ENCODE measurements at regions not wholly inside any gene's neighbourhood (a gene's known extent, or its start where the extent isn't known, plus 50 kb on each side); places are given as distances from the start of the nearest gene placed in this dataset.
"Not testable (repeated sequence)": the region's sequence is repeated elsewhere in the genome, so short reads cannot be mapped to it uniquely, and the experiment has no call there.

DNA sequence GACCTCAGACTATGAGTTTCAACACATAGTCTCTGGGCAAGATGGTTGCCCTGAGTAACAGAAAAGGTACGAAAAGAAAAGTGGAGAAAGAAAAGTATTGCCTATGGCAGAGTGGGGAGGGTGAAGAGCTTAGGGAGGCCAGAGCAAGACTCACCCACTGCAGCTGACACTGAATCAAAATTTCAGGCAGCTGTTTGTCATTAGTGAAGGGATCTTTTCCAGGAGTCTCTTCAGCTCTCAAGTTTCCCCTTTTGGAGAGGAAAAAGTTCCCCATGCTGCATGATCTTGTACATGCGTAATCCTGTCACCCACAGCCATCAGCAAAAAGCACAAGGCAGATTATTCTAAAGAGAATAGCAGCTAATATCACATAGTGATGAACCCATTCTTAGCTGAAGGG is 616.9 kb upstream of the GBE1 start:
- no peak for DNase-seq

DNA sequence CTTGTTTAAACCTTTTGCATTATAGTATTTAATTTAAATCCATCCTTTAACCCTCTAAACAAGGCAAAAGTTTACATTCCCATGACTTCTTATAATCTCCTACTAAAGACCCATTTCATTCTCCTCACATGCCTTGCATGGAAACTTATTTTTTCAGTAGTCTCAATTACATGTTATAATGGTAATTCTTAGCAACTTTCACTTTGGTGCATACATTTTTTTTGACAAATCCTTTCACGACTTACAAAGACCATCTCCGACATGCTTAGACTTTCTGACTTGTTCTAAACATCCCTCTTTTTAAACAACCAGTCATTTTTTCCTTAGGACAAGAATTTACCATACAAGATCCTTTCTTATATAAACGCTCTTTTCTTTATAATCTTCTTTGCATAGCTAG is 615.4 kb upstream of the GBE1 start:
- no peak for DNase-seq

DNA sequence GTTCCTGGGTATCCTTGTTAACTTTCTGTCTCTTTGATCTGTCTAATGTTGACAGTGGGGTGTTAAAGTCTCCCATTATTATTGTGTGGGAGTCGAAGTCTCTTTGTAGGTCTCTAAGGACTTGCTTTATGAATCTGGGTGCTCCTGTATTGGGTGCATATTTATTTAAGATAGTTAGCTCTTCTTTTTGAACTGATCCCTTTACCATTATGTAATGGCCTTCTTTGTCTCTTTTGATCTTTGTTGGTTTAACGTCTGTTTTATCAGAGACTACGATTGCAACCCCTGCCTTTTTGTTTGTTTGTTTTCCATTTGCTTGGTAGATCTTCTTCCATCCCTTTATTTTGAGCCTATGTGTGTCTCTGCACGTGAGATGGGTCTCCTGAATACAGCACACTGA is 612.4 kb upstream of the GBE1 start:
- DNase-seq: not testable (repeated sequence)

DNA sequence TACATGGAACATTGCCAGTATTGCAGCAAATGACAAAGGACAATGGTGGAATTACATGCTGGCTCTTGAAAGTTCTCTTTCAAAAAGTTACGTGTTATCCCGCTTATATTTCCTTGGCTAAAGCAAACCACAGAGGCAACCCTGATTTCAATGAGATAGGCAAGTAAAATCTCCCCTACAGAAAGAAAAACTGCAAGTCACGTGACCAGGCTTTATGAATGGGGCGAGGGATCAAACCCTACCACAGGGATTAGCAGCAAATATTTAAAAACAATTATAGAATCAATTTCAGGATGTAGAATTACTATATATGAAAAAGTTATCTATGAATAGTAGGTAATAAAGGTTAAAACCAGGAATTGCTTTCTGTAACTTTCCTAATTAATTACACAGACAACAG is 603.4 kb upstream of the GBE1 start:
- no peak for DNase-seq

DNA sequence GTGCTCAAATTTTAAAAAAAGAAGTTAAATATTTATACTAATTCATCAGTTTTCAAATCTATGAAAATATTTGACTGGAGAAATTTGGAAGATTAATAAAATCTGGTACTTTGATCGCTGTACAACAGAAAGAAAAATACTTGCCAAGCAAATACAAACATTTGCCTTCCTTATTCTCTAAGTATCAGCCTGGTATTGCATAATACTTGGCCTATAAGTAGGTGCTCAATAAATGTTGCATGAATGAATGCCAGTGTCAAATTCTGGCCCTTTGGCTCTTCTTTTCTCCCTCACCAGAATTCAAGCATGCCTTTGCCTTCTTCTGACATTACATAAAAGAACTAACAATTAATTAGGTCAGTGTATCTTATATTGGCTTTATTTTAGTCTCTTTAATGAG is 601.7 kb upstream of the GBE1 start:
- DNase-seq: no peak

DNA sequence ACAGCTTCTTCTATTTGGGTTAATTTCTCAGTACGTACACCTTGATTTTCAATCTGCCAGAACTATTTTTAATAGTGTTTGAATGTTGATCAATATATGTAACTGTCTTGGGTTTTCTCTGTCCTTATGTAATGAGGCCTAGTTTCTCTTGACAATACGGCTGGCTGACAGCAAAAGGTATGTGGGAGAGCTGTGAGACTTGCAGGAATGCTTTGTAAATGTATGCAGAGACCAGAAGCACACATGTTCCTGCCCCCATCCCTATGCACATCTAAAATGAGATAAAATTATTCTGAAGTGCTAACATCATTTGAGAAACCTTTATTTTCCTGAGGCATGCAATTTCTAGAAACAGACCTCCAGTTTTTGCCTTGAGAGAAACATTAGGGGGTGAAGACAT is 593.8 kb upstream of the GBE1 start:
- DNase-seq: no peak

DNA sequence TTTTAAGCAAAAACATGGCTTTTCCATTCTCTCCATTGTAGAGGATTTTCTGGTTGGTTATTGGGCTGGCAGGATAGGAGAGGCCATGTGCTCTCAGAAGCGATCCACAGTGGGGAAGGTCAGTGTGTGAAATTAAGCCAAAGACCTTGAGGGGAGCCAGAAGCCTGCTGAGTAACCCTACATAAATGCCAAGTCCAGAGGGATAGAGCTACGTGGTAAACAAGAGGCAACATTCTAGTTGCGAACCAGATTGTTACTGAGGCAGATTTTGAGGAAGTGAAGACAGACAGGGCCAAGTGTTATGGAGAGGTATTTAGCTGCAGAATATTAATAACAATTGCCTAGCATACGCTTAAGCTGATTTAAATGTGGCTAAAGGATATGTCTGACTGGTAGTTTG is 592.8 kb upstream of the GBE1 start:
- DNase-seq: no peak

DNA sequence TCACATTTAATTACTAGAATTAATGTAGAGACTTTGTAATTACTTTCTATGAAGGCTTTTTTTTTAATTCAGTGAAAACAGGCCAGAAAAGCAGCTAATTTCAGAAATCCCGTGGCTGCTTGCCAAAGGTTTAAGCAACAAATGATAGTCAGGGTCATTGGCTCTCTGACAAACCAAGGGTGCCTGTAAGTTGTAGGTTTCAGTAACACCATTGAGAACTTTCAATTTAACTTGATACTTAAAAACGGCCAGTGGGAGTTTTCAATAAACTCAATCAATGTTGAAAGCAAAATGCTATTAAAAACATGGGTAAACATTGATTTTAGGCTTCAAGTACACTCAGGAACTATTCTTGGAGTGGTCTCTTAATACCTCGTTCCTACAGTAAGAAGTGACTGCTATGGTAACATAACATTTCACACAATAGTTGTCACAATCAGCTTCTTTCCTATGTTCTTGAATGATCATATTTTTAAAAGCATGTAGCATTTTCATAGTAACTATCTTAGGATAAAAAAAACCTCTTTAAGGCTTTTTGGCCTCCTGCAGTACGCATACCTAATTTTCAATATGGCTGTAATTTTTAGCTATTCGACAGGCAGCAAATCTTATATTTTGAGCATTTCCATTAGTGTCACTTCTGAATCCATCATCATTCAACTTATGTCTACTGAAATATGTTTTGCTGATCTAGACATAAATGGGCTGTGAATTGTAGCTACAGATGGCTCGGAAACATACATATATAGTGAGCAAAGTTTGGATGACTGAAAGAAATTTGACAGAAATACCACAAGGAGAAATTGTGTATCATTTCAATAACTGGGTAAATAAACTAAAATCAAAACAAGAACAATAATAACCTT is 592.1 kb upstream of the GBE1 start:
- DNase-seq: no peak

DNA sequence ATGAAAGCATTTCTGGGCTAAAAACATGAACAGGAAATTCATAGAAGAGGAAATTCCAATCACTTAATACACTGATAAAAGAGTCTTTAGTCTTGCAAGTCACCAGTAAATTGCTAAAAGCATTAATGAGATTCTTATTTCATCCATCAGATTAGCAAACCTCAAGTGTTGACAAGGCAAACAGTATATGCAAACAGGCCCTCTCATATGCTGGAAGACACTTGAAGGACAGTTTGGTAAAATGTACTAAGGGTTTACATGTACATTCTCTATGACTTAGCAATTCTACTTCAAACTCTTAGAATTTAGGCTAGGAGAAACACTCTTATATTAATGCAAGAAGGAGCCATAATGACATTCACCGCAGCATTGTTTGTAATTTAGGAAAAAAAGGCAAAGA is 586.1 kb upstream of the GBE1 start:
- no peak for DNase-seq

DNA sequence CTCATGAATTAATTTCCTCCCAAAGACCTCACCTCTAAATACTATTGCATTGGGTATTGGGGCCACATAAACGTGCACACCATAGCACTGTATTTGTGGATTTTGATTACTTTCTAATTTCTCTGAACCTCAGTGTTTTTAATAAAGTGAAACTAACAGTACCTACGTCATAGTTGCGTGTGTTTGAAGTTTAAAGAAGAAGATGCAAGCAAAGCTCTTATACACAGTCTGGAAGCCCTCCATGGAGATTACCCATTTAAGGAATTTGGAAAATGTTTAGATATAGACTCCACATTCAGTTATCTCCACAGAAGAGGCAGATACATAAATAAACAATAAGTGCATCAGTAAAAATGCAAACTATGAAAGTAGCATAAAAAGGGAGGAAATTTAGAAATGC is 581.1 kb upstream of the GBE1 start:
- no peak for DNase-seq

DNA sequence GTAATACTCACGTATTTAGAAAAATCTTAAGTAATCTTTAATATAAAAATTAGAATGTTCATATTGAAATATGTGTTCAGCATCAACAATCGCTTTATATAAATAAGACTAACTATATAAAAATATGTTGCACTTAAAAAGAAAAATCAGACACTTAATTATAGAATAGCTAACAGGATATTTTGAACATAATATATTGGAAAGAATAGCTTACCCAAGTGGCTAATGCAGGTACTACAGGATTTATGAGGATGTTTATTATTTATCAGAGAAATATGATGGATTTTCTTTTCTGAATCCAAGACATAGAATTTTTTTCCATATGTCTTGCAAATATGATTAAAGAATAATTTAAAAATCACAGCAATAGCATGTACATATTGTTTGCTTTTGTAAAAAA is 567.9 kb upstream of the GBE1 start:
- no peak for DNase-seq

DNA sequence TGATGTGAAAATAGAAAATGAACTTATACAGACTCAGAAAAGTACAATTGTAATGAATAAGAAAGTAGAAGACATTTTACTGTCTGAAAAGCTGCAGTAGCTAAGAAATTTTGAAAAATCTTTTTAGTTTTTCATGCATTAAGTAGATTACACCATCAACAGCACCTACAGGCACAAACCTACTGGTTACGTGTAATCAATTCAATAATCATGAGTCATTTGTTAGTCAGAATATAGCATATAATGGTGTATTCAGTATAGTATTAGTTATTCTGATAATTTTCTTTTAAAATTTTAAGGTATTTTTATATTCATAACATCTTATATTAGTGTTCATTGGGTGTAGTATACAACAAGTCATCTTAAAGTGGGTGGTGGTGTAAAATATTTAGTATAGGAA is 550.5 kb upstream of the GBE1 start:
- DNase-seq: no peak

DNA sequence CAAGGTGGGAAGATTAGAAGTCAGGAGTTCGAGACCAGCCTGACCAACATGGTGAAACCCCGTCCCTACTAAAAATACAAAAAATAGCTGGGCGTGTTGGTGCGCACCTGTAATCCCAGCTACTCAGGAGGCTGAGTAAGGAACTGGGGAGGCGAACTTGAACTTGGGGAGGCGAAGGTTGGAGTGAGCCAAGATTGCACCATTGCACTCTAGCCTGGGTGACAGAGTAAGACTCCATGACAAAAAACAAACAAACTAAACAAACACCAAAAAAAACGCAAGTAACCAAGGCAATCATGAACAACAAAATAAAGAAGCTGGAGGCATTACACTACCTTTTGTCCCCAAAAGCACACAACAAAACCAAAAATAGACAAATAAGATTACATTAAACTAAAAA is 547.3 kb upstream of the GBE1 start:
- DNase-seq: no peak

DNA sequence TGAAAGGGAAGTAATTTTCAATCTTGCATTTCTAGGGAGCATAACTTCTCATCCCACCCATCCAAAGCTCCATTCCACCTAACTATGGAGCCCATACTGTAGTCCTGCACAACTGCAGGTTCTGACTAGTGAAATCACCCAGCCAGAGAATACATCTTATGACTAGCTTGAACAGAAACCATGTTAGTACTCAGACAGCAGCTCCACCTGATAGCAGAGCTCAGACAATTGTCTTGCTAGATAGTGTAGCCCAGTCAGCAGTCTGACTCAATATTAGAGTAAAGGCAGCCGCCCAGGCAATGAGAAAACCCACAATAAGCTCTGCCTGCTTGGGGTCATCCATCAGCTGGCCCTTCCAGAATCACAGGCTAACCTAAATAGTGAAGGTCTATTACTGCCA is 544.7 kb upstream of the GBE1 start:
- no peak for DNase-seq

DNA sequence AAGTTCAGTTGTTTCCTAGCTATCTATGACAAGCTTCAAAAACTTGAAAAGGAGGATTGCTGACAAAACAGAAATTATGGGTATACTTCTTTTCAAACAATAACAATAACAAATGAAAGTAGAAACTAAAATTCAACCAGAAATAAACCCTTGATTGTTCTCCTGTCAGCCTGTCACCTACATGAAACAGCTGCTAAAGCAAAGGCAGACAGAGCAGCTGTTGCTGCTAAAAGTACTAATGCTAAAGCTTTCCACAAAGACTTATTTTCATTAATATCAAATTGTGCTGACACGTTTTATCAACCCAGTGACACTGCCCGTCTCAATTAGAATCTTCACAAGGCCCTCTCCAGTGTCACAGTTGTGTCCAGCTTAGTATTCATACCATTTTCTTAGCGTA is 533.2 kb upstream of the GBE1 start:
- DNase-seq: no peak

DNA sequence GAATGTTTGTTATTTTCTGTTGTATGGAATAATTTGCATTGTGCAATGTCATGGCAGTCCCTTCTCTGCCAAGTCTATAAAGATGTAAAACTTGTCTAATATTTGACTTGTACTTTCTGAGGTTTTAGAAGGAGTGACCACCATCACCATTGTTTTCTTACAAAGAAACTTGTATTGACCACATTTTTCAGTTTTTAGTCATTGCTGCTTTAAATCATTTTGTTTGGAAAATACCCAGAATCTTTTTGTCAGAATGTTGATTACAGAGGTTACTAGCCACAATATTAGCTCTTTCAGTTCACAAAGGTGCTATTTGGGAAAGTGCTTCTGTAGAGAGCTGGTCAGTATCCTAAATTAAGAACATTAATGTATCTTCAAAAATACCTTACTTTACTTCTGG is 532.4 kb upstream of the GBE1 start:
- no peak for DNase-seq

DNA sequence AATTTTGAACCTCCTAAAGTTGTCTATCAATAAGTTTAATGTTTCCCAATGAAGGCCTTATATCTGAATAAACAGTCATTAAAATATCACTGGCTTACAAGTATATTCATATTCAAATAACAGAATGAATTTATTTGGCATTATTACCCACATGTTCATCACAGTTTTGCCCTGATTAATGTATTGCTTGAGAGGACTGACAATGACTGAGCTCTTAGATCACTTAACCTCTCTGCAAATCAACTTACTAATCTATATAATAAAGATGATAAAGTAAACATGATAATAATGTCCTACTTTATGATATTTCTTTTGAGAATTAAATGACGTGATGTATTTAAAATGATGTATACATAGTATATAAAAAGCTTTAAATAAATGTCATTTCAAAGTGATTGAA is 532.0 kb upstream of the GBE1 start:
- DNase-seq: no peak

DNA sequence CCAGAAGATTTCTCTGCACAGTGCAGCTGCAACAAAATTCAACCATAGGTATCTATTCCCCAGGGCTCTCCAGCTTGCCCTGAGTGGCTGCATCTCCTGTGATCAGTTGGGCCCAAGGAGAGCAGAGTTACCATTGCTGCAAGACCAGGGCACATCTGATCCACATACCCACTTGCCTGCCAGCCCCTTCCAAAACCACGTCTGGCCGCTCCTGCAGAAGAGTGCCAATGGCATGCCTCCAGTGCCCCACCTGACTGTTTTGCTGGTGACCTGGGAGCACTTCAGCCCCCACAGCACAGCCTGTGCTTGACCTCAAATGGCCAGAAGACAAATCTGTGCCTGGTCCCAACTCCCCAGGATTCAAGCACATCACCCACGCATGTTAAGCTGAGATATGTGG is 526.1 kb upstream of the GBE1 start:
- no peak for DNase-seq

DNA sequence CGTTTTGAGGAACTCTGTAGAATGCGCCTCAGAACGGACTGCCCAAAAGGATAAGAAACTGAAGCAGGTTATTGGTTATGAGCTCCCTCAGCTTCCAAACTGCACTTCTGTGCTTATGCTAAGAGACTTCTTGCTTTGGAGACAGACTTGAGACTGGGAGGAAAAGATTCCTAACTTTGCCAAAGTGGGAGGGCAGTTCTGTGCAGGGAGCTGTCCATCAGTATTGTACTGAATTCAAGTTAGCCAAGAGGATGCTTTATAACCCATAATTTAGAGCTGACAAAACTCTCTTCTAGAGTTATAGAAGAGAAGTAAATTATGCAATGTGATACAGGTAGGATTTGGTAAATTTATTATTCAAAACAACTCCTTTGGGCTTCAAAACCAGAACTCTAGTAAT is 519.8 kb upstream of the GBE1 start:
- DNase-seq: no peak

DNA sequence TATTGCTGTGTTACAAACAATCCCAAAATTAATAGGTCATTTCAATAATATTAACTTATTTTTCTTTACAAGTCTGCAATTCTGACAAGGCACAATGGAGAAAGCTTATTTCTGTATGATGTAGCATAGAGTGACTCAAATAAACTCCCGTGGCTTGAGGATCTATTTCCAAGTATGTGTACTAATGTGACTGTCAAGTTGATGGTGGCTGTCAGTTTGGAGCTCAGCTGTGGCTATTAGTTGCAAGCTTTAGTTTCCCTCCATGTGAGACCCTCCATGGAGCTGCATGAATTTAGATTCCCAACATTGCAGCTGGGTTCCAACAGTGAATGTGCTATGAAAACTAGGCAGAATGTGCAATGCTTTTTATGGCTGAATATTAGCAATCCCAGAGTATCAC is 515.5 kb upstream of the GBE1 start:
- DNase-seq: no peak

DNA sequence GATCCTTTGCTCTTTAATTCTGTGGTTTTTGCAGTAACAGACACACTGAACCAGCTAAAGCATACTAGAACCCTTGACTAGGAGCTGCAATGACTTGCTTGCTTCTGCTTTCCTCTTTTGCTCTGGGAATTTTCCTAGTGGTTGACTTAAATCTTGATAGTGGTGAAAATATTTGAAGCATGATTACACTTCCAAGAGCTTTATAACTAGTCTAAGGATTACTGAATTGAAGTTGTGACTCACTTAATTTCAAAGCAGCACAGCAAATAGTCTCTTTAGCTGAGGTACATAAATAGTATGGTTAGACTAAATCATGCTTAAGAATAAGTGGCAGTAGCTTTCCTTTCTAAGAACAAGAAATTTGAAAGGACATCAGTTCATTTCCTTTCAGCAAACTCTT is 513.5 kb upstream of the GBE1 start:
- DNase-seq: no peak

DNA sequence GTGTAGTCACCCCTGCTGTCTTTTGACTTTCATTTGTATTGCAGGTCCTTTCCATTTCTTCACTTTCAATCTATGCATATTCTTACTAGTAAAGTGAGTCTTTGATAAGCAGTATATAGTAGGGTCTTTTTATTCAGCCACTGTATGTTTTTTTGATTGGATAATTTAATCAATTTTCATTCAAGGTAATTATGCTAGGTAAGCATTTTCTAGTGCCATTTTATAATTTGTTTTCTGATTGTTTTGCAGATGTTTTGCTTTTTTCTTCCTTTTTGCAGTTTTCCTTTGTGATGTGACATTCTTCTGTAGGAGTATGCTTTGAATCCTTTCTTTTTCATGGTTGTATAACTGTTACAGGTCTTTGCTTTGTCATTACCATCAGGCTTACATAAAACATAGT is 504.3 kb upstream of the GBE1 start:
- no peak for DNase-seq

DNA sequence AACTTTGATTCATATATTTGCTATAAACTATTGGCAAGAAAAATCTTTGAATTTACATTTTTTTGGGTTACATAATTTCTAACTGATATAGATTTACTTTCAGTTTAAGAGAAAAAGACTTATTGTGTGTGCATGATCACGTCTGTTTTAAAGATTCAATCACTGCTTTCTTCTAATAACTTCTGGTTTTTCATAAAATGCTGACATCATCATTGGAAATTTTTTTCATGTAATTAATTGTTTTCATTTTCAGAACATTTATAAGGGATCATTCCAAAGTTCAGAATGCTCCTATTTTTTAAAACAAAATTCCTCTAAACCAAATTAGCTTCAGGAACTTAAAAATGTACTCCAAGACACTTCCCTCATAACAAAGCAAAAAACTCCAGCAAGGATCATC is 500.7 kb upstream of the GBE1 start:
- no peak for DNase-seq

DNA sequence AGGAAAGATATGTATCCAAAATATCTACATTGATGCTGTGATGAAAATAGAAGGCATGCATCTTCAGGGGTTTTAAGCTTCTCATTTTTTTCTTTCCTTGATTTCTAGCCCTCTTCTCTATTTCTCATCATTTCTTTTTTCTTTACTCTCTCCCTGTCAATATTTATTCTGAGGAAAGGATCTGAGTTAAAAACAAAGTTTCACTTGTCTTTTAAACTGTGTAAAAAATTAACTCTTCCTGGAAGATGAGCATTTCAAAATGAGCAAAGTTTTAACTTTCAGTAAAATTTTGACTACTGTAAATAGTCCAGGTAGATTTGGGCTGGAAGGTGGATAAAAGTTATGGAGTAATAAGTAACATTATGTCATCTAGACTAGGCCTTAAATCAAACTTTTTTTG is 500.2 kb upstream of the GBE1 start:
- DNase-seq: no peak

DNA sequence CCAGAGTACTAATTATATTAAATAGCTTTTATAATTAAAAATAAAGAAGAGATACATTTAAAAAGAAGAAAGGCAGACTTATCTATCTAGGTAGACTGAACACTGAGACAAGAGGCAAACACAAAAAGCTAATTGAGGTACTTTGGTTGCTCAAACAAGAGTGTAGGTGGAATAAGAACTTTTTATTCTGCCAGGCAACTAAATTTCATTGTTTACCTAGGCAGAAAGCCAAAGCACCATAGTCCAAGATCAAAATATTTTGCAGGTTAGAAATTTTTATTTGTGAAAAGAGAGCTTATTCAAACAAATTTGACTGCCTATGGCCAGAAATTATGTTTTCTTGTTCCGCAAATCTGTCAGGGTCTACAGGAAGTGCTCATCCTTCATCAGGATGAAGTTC is 499.6 kb upstream of the GBE1 start:
- no peak for DNase-seq

DNA sequence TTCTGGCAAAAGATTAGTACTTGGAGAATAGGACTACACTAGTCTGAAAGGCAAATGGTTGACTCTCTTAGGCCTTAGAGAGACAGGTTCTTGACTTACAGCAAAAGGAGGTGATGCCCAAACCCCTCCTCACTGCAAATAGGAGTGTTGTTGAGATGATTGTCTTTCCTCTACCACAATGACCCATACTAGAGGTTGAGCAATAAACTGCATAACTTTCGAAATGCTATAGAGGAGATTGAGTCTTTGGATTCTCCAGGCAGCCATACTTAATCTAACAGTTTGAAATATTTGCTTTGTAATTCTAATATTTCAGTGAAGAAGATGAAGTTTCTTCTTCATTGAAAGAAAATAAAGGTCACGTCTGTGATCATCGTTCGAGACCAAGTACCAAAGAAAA is 498.5 kb upstream of the GBE1 start:
- no peak for DNase-seq

Data from activated CD4-positive, CD25-positive, alpha-beta regulatory T cell (primary cell).